ENCODE measurements at regions not wholly inside any gene's neighbourhood (a gene's known extent, or its start where the extent isn't known, plus 50 kb on each side); places are given as distances from the start of the nearest gene placed in this dataset.
A peak's percentile ranks its signal among the peaks of the same experiment; 100 is the strongest.

DNA sequence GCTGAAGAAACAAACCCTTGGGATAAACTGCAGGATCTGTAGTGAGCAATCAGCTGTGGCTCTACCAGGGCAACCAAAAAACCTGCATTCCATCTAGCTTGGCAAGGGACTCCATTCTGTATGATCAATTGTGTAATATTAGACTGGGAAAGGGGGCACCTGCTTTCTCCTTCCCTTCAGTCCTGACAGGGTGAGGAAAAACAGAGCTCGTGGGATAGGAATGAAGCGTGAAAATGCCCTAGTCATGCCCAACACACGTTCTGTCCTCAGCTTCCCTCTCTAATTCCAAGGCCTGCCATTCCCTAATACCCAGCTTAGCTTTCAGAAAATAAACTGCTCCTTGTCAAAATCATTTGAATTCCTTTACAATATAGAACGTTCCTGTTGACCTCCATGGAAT is 442.3 kb downstream of the PLPP3 start:
- TF ChIP-seq POLR2A (IDR thresholded peaks at IDR 0.05; ENCODE audit: low read depth, low read length) (no peak), SPI1 (IDR thresholded peaks at IDR 0.05; ENCODE audit: low read depth, low read length) (no peak), TAF1 (IDR thresholded peaks at IDR 0.05; ENCODE audit: low read depth, low read length) (no peak), POU2F2 (IDR thresholded peaks at IDR 0.05; ENCODE audit: low read depth, low read length) (no peak), POLR2AphosphoS5 (IDR thresholded peaks at IDR 0.05; ENCODE audit: low read depth, low read length) (no peak), PAX5 (IDR thresholded peaks at IDR 0.05; ENCODE audit: insufficient read depth, low read length, severe bottlenecking) (no peak)
- no peak for FAIRE-seq
- DNase-seq (ENCODE audit: insufficient read length, low spot score): no peak

- FAIRE-seq (no peak), DNase-seq (ENCODE audit: insufficient read length, low spot score) (no peak)
- TF ChIP-seq POLR2AphosphoS5 (IDR thresholded peaks at IDR 0.05; ENCODE audit: low read depth, low read length) (no peak), POU2F2 (IDR thresholded peaks at IDR 0.05; ENCODE audit: low read depth, low read length) (no peak), SPI1 (IDR thresholded peaks at IDR 0.05; ENCODE audit: low read depth, low read length) (no peak), TAF1 (IDR thresholded peaks at IDR 0.05; ENCODE audit: low read depth, low read length) (no peak), PAX5 (IDR thresholded peaks at IDR 0.05; ENCODE audit: insufficient read depth, low read length, severe bottlenecking) (no peak), POLR2A (IDR thresholded peaks at IDR 0.05; ENCODE audit: low read depth, low read length) (no peak)
Measured at GRCh38 chr1:56135864-56136147, 443.6 kb downstream of the PLPP3 start.

DNA sequence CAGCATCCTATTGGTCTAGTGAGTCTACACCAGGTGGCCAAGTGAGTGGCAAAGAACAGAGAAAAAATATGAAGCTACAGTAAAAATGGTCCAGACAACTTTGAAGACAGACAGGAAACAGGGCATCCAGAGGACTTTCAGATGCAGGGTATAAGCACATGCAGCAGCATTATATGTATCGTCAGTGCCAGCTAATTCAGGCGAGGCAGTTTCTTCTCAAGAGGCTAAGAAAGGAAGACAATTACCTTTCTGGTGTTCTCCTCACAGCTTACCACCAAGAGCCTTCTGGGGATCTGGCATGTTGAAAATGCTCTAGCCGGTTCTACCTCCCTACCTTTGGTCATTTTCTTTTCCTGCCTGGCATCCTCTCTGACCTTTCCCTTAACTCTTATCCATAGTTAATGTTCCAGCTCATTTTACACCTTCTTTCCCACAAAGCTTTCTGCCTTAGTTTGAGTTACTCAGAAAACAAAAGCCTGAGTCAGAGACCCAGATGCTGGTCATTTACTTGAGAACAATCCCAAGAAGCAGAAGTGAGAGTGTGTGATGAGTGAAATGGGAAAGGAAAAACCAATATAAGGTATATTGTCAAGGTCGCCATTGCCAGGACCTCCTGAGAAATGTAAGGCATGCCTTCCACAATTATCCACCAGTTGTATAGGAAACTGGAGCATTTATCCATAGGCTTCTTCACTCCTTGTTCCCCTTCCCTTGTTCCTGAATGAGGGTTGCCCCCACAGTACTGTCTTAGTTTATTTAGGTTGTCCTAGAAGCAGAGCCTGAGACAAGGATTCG is 444.1 kb downstream of the PLPP3 start:
- TF ChIP-seq POU2F2 (IDR thresholded peaks at IDR 0.05; ENCODE audit: low read depth, low read length) (no peak), PAX5 (IDR thresholded peaks at IDR 0.05; ENCODE audit: insufficient read depth, low read length, severe bottlenecking) (no peak), TAF1 (IDR thresholded peaks at IDR 0.05; ENCODE audit: low read depth, low read length) (no peak), POLR2AphosphoS5 (IDR thresholded peaks at IDR 0.05; ENCODE audit: low read depth, low read length) (no peak), SPI1 (IDR thresholded peaks at IDR 0.05; ENCODE audit: low read depth, low read length) (peak; percentile 98), POLR2A (IDR thresholded peaks at IDR 0.05; ENCODE audit: low read depth, low read length) (no peak)
- DNase-seq (ENCODE audit: insufficient read length, low spot score): no peak

GRCh38 chr1:56133522-56134472 is 445.6 kb downstream of the PLPP3 start:
- DNase-seq (ENCODE audit: insufficient read length, low spot score): no peak
- FAIRE-seq: peak; percentile 70
- no peak for TF ChIP-seq POU2F2 (IDR thresholded peaks at IDR 0.05; ENCODE audit: low read depth, low read length)
- no peak for TF ChIP-seq POLR2A (IDR thresholded peaks at IDR 0.05; ENCODE audit: low read depth, low read length)
- peak; percentile 32 for TF ChIP-seq SPI1 (IDR thresholded peaks at IDR 0.05; ENCODE audit: low read depth, low read length)
- TF ChIP-seq PAX5 (IDR thresholded peaks at IDR 0.05; ENCODE audit: insufficient read depth, low read length, severe bottlenecking): peak; percentile 74
- TF ChIP-seq POLR2AphosphoS5 (IDR thresholded peaks at IDR 0.05; ENCODE audit: low read depth, low read length): no peak
- TF ChIP-seq TAF1 (IDR thresholded peaks at IDR 0.05; ENCODE audit: low read depth, low read length): no peak

More for the DNA sequence above, 444.1 kb downstream of the PLPP3 start:
- peak; percentile 75 for FAIRE-seq

DNA sequence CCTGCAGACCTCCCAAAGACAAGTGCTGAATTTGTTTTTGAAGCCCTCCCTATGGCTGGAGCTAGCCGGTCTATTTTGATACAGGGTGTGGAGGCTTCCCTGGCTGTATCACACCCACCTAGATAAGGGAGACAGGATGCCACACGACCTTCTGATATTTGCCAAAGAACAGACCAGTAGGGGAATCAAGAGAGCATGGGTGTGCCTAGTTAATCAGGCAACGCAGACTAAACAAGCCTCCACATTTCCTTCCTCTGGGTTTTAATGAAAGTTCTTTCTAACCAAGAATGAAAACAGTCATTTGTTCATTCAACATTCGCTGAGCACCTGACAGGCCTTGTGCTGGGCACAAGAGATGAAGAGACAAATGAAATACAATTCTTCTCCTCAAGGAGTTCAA is 446.8 kb downstream of the PLPP3 start:
- TF ChIP-seq PAX5 (IDR thresholded peaks at IDR 0.05; ENCODE audit: insufficient read depth, low read length, severe bottlenecking) (no peak), SPI1 (IDR thresholded peaks at IDR 0.05; ENCODE audit: low read depth, low read length) (no peak), TAF1 (IDR thresholded peaks at IDR 0.05; ENCODE audit: low read depth, low read length) (no peak), POLR2A (IDR thresholded peaks at IDR 0.05; ENCODE audit: low read depth, low read length) (no peak), POLR2AphosphoS5 (IDR thresholded peaks at IDR 0.05; ENCODE audit: low read depth, low read length) (no peak), POU2F2 (IDR thresholded peaks at IDR 0.05; ENCODE audit: low read depth, low read length) (no peak)
- no peak for FAIRE-seq
- DNase-seq (ENCODE audit: insufficient read length, low spot score): no peak

DNA sequence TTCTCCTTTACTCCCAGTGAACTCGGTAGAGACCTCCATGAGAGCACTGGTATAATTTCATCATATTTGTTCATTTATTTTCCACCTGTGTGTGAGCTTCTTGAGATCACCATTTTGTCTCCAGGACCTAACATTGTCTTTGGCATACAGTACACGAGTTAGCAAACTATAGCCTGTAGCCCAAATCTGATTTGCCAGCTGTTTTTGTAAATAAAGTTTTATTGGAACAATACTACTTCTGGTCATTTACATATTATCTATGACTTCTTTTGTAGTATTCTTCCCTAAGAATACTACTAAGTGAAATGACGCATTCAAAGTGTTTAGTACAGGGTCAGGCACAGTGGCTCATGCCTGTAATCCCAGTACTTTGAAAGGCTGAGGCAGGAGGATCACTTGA is 449.5 kb downstream of the PLPP3 start:
- DNase-seq (ENCODE audit: insufficient read length, low spot score) (no peak), FAIRE-seq (no peak)
- no peak for TF ChIP-seq POLR2AphosphoS5 (IDR thresholded peaks at IDR 0.05; ENCODE audit: low read depth, low read length)
- TF ChIP-seq PAX5 (IDR thresholded peaks at IDR 0.05; ENCODE audit: insufficient read depth, low read length, severe bottlenecking): no peak
- TF ChIP-seq POU2F2 (IDR thresholded peaks at IDR 0.05; ENCODE audit: low read depth, low read length): no peak
- no peak for TF ChIP-seq SPI1 (IDR thresholded peaks at IDR 0.05; ENCODE audit: low read depth, low read length)
- TF ChIP-seq POLR2A (IDR thresholded peaks at IDR 0.05; ENCODE audit: low read depth, low read length): no peak
- TF ChIP-seq TAF1 (IDR thresholded peaks at IDR 0.05; ENCODE audit: low read depth, low read length): no peak

DNA sequence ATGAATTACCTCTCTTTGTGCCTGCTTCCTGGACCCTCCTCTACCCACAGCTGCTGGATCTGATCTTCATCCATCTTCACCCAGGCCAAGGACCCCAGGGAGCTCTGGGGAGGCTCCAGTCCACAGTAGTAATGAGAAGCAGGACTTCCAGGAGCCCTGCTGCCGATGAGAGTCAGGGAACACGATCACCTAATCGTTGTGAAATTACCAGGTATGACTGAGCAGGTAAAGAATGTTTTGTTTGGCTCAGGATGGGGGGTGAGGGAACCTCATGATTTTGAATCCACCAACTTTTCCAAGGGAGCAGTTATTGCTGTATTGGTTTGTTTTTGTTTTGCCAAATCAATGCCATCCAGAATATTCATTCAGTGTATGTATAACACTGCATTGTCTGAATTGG is 454.0 kb downstream of the PLPP3 start:
- TF ChIP-seq POLR2AphosphoS5 (IDR thresholded peaks at IDR 0.05; ENCODE audit: low read depth, low read length): no peak
- no peak for TF ChIP-seq SPI1 (IDR thresholded peaks at IDR 0.05; ENCODE audit: low read depth, low read length)
- no peak for FAIRE-seq
- no peak for DNase-seq (ENCODE audit: insufficient read length, low spot score)

DNA sequence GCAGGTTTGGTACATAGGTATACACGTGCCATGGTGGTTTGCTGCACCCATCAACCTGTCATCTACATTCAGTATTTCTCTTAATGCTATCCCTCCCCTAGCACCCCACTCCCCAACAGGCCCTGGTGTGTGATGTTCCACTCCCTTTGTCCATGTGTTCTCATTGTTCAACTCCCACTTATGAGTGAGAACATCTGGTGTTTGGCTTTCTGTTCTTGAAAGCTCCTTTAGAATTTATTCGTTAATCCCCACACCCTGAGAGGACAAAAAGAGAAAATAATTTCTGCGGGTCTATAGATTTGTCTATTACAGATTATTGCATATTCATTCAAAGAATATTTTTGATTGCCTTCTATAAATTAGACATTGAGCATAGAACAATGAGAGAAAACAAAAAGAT is 455.5 kb downstream of the PLPP3 start:
- no peak for DNase-seq (ENCODE audit: insufficient read length, low spot score)
- no peak for FAIRE-seq
- TF ChIP-seq SPI1 (IDR thresholded peaks at IDR 0.05; ENCODE audit: low read depth, low read length) (no peak), TAF1 (IDR thresholded peaks at IDR 0.05; ENCODE audit: low read depth, low read length) (no peak), POLR2AphosphoS5 (IDR thresholded peaks at IDR 0.05; ENCODE audit: low read depth, low read length) (no peak), POLR2A (IDR thresholded peaks at IDR 0.05; ENCODE audit: low read depth, low read length) (no peak), PAX5 (IDR thresholded peaks at IDR 0.05; ENCODE audit: insufficient read depth, low read length, severe bottlenecking) (no peak), POU2F2 (IDR thresholded peaks at IDR 0.05; ENCODE audit: low read depth, low read length) (no peak)

DNA sequence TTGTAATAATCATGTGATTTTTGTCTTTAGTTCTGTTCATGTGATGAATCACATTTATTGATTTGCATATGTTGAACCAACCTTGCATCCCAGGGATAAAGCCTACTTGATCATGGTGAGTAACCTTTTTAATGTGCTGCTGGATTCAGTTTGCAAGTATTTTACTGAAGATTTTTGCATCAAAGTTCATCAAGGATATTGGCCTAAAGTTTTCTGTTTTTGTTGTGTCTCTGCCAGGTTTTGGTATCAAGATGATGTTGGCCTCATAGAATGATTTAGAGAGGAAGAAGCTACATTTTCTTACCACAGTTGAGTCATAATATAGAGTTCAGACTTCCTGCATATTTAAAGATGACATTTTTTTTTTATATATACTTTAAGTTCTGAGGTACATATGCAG is 455.9 kb downstream of the PLPP3 start:
- TF ChIP-seq POU2F2 (IDR thresholded peaks at IDR 0.05; ENCODE audit: low read depth, low read length): no peak
- no peak for FAIRE-seq
- DNase-seq (ENCODE audit: insufficient read length, low spot score): no peak
